Epidermal melanocyte (primary cell): ENCODE measurements at regions not wholly inside any gene's neighbourhood (a gene's known extent, or its start where the extent isn't known, plus 50 kb on each side); places are given as distances from the start of the nearest gene placed in this dataset.

Experiments
- DNase-seq: peaks from one replicate; pipeline ENCODE4 v3.0.0; 2011; ENCODE audit warnings: low spot score; ENCODE audit not compliant: insufficient read length

GRCh38 chr7:25360451-25360850 is 132.2 kb upstream of the NPVF start:
- DNase-seq: no peak

DNA sequence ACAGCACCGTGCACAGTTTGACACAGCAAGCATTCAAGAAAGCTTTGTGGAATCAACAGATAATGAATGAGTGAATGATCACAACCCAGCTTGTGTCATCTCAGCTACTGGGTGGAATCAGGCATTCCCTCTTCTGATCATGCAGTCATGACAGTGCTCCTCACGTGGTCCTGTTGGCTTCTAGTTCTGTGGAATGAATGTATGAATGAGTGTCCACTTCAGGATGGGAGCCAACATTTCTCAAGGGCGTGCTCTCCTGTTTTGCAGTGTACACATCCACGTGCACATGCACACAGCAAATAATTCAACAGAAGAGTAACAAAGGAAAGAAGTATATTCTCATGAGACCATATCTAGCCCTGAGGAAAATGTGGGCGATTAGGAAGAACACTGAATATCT is 133.1 kb upstream of the NPVF start:
- no peak for DNase-seq

DNA sequence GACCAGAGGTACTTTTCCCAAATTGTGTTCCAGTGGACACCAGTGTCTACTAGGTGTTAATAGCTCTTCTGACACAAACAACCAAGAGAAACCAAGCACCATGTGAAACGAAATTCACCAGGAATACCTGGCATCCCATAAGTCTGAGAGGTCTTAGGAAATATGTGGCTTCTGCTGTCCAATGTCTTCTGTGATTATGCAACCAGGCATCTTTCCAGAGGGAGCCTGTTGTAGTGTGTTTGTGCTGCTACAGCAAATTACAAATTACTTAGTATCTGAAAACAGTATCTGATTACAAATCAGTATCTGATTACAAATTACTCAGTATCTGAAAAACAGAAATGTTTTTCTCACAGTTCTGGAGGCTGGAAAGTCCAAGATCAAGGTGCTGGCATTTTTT is 133.6 kb upstream of the NPVF start:
- no peak for DNase-seq

GRCh38 chr7:25368599-25369201 is 140.4 kb upstream of the NPVF start:
- no peak for DNase-seq

DNA sequence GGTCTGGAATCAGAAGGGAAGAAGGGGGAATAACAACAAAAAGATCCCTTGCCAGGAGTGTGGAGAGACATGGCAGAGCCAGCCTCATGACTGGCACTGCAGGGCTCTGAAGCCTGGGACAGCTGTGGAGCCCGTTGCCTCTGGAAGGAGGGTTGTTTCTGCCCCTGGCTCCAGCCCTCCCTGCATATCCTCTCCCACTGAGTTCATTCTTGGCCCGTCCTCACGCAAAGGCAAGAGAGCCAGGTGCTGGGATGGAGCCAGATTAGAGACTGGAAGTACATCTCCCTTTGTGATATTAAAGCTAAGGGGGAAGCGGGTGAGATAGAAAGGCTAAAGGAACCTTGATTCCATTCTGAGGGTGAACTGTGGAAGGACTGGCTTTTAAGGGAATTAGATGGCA is 141.5 kb upstream of the NPVF start:
- no peak for DNase-seq

GRCh38 chr7:25371972-25372371 is 143.7 kb upstream of the NPVF start:
- no peak for DNase-seq

DNA sequence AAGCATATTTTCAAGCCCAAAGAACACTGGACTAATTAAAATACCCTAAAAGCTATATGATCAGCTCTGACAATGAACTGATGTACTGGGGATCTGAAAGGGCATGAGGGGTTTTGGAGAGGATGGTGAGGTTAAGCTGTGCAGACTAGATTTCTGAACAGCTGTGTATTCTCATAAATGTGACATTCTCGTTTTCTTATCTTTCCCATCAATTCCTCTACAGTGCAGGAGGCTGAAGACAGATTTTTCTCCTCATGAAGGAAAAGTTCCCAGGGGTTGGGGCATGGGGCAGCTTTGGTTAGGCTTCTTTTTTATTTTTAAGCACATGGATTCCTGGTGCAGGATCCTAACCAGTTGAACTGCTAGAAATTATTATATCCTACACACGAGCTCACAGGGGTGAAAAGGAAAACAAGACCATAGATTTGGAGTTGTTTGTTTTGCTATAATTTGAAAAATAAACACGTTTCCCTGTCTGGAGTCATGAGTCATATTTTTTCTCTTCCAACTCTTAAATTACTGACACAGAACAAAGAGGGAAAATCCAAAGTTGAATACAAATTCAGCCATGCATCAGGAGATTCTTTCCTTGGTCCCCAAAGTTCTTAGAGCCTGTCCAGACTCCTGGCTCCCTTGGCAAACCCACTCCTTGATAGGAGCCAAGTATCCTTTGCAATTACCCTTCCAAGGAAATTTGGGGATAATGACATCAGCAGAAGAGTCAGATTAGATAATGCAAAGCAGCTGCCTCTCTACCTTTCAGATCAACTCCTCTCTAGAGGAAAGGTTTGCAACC is 147.7 kb upstream of the NPVF start:
- no peak for DNase-seq

DNA sequence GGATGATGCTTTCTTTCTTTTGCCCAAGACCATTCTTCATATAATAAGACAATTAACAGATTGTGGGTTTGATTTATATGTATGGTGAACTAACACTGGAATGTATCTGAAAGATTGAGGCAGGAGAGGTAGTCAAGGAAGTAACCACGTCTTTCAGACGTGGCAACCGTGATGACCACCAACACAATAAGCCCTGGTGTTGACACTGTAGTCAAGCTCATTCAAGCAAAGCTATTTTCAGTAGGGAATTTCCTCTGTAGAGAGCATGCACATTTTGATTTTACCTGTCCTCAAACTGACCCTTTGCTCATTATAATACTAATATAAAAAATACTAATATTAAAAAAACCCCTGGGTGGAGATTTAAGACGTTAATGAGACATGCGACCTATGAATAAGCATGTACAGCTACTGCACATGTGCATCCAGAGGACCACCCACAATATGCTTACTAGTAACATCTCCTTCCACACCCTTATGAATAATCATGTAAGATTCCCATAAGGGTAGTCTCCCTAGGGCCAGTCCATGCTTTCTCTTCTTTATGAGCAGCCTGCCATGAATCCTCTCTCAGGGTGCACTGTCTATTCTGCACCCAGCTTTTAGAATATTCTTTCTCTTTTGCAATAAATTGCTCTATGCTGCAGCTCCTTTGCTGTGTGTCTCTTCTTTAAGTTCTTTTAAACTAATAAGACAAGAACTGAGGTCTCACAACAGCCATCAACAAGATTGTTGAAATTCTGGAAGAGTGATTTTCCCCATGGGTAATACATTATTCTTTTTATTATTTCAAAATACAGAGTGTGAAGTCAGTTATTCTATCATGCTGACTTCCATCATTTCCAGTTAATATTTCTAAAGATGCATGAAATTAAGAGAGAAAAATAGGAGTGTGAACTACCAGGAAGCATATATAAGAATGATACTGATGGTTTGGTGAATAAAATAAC is 151.3 kb upstream of the NPVF start:
- DNase-seq: no peak

DNA sequence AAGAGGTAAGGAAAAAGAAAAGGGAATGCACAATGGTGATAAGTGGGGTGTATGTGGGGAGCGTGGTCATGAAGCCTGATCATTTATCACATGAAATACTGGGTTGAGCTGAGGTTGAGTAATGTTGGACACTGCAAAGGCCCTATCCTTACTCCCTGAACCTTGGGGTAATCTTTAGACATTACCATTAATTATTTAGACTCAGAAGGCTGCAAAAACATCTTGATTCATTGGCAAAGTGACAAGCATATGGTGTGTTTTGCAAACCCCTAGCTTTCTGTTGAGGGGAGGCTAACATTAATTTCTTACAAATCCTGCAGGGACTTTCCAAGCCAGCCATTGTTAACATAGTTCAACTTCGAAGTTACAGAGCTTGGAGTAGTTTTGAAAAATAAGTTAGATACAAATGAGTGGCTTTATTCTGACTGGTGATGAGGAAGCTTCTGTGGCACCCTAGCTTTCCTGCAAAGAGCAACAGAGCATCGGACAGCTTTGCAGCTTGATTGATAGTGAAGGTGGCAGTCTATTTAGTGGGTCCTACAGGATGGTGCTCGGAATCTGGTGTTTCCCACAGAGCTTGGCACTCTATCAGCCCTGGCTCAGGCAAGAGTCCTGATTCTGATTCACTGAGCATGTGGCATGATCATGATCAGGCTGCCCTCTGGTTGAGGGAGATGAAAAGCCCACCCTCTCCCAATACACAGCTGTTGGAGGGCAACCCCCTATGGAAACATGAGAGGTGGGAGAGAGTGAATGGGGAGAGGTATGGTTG is 153.7 kb upstream of the NPVF start:
- no peak for DNase-seq

DNA sequence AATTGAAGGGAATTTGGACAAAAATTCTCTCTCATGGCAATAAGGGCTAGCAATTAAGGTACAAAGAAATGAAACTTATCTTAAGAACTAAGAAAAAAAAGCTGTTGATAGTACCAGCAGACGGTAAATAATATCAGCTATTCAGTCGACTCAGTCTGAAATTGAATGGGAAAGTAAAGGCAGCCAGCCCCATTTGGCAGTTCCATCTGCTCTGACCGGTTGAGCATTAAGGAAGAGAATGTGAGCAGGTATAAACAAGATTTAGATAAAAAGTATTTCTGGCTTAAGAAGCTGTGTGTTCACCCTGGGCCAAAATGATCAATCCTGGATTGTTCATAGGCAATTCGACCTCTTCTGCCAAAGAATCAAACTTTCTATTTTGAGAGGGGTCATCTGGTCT is 154.6 kb upstream of the NPVF start:
- no peak for DNase-seq

DNA sequence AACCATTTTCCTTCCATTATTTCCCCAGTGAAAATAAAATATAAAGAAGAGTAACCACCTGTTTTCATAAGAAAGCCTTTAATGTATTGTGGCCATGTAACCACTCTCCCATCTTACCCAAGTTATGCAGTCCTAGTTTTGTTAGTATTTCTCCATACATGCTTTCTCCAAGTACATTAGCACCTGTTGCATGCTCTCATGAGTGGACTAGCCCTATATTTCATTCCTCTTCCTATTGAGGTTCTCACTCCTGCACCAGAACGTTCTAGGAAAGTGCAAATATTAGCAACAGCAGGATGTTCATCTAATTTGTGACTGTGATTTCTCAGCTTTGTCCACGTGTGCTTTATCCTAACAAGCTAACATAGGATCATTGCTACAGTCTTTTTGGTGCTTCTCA is 155.1 kb upstream of the NPVF start:
- DNase-seq: no peak

DNA sequence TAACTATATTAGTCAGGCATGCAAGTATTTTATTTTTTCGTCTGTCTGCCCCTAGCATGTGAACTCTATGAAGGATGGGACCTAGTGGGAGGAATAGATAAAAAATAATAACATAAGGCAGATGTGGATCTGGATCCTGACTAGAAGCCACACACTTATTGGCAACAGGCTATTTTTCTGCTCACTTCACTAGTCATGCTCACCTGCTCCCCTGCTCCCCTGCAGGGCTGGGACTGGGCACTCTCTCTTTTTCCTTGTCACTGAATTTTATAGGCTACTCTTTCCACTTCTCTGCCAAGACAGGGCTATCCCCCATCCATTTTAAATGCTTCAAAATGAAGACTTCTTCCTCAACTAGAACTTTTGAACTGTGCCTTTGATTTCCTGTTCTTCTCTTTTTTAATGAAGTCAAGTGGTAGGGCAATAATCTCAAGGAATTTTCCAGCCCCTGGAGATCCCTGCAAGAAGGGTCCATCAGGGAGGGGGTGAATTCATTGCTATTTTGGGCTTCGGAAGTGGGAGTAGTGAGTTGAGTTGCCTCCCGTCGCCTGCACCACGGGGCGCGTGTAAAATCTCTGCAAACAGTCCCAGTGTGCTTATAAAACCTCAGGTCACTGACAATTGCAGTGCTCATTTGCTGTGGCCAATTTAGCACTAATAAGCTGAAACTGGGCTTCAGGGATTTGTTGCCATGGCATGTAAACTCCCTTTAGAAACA is 156.7 kb upstream of the NPVF start:
- no peak for DNase-seq

DNA sequence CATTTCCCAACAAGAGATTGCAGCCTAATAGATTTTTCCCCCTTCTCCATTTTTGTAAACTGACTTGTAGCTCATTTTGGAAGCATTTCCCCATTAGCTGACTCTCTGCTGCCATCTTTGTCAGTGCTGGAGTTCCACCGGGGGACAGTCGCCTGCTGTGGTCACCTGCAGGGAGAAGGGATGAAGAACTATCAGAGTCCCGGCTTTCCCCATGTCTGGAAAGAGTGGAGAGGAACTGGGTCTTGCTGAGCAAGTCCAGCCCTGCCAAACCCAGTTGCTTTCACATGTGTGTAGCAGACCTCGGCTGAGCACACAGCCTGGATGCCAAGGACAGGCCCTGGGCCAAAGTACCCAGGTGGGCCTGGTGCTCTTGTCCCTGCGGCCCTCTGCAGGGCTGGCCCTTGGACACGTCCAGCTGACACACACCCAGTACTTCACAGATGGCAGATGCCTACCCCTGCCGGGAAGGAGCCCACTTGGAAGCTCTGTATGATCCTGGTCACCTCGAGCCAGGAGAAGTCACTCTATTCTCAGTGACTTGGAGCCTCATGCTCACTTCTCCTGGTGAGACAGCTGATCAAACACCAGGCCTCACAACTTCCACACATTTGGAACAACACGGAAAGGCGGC is 157.3 kb upstream of the NPVF start:
- no peak for DNase-seq

DNA sequence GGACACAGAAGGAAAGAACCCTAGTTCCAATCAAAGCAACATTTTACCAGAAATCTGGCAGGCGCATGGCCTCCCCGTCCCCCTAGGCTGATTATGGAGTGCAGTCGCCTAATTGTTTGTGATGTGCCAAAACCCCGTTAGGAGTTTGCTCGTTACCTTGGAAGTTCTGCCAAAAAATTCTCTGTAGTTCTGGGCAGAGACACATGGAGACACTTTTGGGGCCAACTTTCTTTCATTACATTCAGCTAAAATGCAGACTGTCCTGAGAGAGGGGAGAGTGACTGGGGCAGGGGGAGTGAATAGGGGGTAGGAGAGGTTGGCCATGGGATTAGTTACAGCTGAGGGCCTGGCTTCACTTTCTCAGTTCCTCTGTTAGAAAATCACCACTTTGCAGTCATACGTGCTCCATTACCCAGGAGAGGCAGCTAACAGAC is 158.0 kb upstream of the NPVF start:
- no peak for DNase-seq

DNA sequence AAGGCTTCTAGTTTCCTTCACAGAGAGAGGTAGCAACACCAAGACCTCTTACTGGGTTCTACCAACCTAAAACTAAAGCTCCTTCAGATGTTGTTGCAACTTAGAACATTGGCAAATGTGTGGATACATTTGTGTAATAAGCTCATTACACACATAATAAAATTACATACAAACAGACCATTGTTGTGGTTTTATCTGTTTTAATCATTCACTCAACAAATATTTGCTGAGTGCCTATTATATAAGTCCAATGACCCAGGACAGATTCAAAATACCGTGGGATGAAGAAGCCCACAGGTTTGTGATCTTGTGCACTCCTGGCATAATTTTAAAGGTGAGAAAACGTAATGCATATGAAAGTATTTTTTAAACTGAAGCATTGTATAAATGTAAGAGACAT is 160.4 kb upstream of the NPVF start:
- DNase-seq: no peak

DNA sequence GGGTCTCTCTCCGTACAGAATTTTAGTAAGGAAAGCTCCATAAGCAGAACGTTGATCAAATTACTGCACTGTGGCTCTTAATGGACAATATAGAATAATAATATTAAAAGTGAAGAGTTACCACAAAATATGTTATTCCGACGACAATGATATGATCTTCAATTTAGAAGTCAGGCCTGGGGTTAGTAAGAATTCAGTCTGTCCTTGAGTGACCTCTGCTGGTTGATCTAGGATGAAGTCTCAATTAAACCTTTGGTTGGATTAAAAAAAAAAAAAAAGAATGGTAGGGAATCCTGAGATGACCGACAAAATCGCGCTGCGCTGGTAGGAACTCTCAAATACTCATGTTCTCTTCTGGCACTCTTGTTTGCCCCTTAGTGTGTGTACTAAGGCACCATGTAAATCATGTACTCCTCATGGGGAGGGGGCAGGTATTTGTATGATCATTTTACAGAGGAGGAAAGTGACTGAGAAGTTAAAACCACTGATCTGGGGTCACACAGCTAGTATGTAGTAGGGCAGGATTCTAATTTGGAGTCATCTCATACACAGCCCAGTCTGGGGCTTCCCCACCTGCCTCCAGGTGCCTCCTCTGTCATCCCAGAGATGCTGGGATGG is 161.3 kb upstream of the NPVF start:
- peak; percentile 30 for DNase-seq

- DNase-seq: no peak
Measured at GRCh38 chr7:25391295-25391861, 163.1 kb upstream of the NPVF start.

- DNase-seq: no peak
Measured at GRCh38 chr7:25391961-25392587, 163.8 kb upstream of the NPVF start.
